ENCODE measurements at regions not wholly inside any gene's neighbourhood (a gene's known extent, or its start where the extent isn't known, plus 50 kb on each side); places are given as distances from the start of the nearest gene placed in this dataset.

GRCh38 chr2:67528320-67528719 is 131.2 kb downstream of the ETAA1 start:
- DNase-seq (ENCODE audit: low read depth in 1 of 2, low spot score in 1 of 2) (no peak), FAIRE-seq (no peak), ATAC-seq (no peak)
- Histone ChIP-seq H3K4me3 (no peak overlapping the region), H3K9me3 (0 out of 3 replicates have a peak, but pooled peaks cover 11% of the 10 kb centered on the region), H3K4me1 (peaks cover 7% of the 10 kb centered on the region; the same call in 1 of the 3 replicates), H3K4me2 (no peak overlapping the region), H3K27ac (no peak overlapping the region)
- POLR2A ChIA-PET, result no interaction called here
- 86% methylated on average over 5 of the region's 5 CpGs for WGBS (ENCODE audit: missing lambda C conversion rate)
- TF ChIP-seq HOXB5 (CRISPR knock-in tag; IDR thresholded peaks at IDR 0.05) (no peak), JUN (IDR thresholded peaks at IDR 0.05) (no peak)
- CTCF ChIA-PET, result no interaction called here

DNA sequence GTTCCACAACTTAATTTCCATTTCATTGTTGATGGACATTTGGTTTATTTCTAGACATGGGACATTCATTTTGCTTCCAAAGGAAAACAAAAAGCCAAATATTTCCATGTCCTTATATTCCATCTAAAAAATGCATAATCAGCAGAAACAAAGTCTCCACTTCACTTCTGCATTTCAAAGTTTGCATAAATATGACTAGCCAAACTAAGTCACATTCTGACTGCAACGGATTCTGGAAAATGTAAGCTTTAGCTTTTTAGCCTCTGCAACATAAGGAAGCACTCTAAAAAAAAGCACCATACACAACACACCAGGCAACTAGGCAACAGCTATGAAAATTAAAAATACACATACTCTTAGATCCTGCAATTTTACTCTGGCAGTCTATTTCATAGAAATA is 135.3 kb downstream of the ETAA1 start:
- no peaks in the 10 kb centered on the region for H3K4me1 ChIP-seq
- no peak for DNase-seq (ENCODE audit: low read depth in 1 of 2, low spot score in 1 of 2)
- H3K27ac ChIP-seq, result no peak overlapping the region
- no peak overlapping the region for H3K4me3 ChIP-seq
- ChIA-PET POLR2A (no interaction called here), CTCF (interaction anchor here (0.6 to 1.5 kb wide), 3 partner anchors 15 to 546 kb away, joined by 3 read pairs; no protein-coding TSS in a partner anchor)
- no peak for ATAC-seq
- peaks cover 14% of the 10 kb centered on the region; the same call in 1 of the 3 replicates for H3K9me3 ChIP-seq
- H3K4me2 ChIP-seq, result no peak overlapping the region
- peak; percentile 81 for FAIRE-seq
- WGBS (ENCODE audit: missing lambda C conversion rate), result 7% methylated on average over 1 of the region's 1 CpG
- TF ChIP-seq RAD21 (conservative IDR thresholded peaks at IDR 0.05 in 1 of 2, IDR thresholded peaks at IDR 0.05 in 1 of 2), result no peak
- no peak for TF ChIP-seq USF2 (IDR thresholded peaks at IDR 0.05)
- TF ChIP-seq MAFK (IDR thresholded peaks at IDR 0.05; ENCODE audit: partially characterized antibody), result peak; percentile 99

DNA sequence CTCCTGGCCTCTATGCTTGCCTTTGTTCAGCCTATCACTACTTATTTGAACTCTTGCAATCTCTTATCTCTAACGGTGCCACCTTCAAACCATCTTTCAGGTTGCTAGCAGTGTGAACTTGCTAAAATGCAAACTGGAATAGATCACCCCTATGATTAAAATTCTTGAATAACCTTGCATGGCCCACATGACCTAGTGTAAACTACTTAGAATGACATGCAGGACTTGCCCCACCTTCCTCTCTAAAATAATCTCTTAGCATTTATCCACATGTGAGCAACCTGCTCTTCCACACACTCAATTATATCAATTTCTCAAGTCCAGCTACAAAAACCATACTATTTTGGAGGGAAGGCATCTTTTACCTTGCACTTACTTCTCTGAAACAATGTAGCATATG is 137.6 kb downstream of the ETAA1 start:
- ATAC-seq (peak in 1 of 2 experiments; percentile 19; a peak in 1 of 6 replicates), DNase-seq (ENCODE audit: low read depth in 1 of 2, low spot score in 1 of 2) (no peak), FAIRE-seq (no peak)
- TF ChIP-seq HOXA7 (CRISPR knock-in tag; IDR thresholded peaks at IDR 0.05) (no peak), FOSB (CRISPR knock-in tag; IDR thresholded peaks at IDR 0.05) (no peak), CHD4 (IDR thresholded peaks at IDR 0.05; ENCODE audit: borderline replicate concordance) (no peak)
- Histone ChIP-seq H3K9me3 (peaks cover 24% of the 10 kb centered on the region; the same call in 2 of the 3 replicates), H3K4me2 (no peak overlapping the region), H3K27ac (no peak overlapping the region), H3K4me1 (no peaks in the 10 kb centered on the region), H3K4me3 (no peak overlapping the region)
- WGBS (ENCODE audit: missing lambda C conversion rate), result 29% methylated on average over 1 of the region's 1 CpG
- ChIA-PET POLR2A (no interaction called here), CTCF (no interaction called here)

- H3K4me2 ChIP-seq, result no peak overlapping the region
- no peaks in the 10 kb centered on the region for H3K4me1 ChIP-seq
- H3K9me3 ChIP-seq, result peaks cover 63% of the 10 kb centered on the region
- 8% methylated on average over 1 of the region's 1 CpG for WGBS (ENCODE audit: missing lambda C conversion rate)
- ATAC-seq (no peak), DNase-seq (ENCODE audit: low read depth in 1 of 2, low spot score in 1 of 2) (no peak), FAIRE-seq (no peak)
- ChIA-PET POLR2A (no interaction called here), CTCF (no interaction called here)
- no peak overlapping the region for H3K4me3 ChIP-seq
- H3K27ac ChIP-seq, result no peak overlapping the region
- TF ChIP-seq FOSL2 (IDR thresholded peaks at IDR 0.05) (no peak), FOSL2 (CRISPR knock-in tag; IDR thresholded peaks at IDR 0.05) (no peak), HOXB13 (CRISPR knock-in tag; IDR thresholded peaks at IDR 0.05; ENCODE audit: low read depth) (no peak), PHF8 (IDR thresholded peaks at IDR 0.05; ENCODE audit: borderline replicate concordance, low read depth) (no peak), RAD21 (conservative IDR thresholded peaks at IDR 0.05 in 1 of 2, IDR thresholded peaks at IDR 0.05 in 1 of 2) (no peak), BHLHE40 (IDR thresholded peaks at IDR 0.05; ENCODE audit: low read depth, low read length) (no peak), RARB (CRISPR knock-in tag; IDR thresholded peaks at IDR 0.05) (no peak), ATOH8 (CRISPR knock-in tag; IDR thresholded peaks at IDR 0.05; ENCODE audit: low read depth) (no peak), ESRRA (IDR thresholded peaks at IDR 0.05; ENCODE audit: borderline replicate concordance, low read length) (no peak), POLR2AphosphoS2 (conservative IDR thresholded peaks at IDR 0.05; ENCODE audit: low read length) (no peak)
These were observed 143.8 kb downstream of the ETAA1 start for GRCh38 chr2:67540962-67541361.
